ENCODE measurements at regions not wholly inside any gene's neighbourhood (a gene's known extent, or its start where the extent isn't known, plus 50 kb on each side); places are given as distances from the start of the nearest gene placed in this dataset.

DNA sequence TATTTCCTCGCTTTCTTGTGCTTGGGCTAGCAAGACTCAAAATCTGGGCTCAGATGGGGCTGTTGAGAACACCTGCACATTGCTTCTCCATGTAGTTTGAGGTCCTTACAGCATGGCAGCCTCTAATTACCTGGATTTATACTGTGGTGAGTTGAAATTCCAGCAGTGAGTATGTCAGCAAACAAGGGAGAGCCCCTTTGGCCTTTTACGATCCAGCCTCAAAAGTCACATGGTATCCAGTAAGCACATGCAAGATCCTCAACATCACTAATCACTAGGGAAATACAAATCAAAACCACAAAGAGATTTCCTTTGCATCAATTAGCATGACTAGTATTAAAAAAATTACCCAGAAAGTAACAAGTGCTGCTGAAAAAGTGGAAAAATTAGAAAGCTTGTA is 787.8 kb downstream of the NLGN4Y start:
- TF ChIP-seq, protein P1, sequence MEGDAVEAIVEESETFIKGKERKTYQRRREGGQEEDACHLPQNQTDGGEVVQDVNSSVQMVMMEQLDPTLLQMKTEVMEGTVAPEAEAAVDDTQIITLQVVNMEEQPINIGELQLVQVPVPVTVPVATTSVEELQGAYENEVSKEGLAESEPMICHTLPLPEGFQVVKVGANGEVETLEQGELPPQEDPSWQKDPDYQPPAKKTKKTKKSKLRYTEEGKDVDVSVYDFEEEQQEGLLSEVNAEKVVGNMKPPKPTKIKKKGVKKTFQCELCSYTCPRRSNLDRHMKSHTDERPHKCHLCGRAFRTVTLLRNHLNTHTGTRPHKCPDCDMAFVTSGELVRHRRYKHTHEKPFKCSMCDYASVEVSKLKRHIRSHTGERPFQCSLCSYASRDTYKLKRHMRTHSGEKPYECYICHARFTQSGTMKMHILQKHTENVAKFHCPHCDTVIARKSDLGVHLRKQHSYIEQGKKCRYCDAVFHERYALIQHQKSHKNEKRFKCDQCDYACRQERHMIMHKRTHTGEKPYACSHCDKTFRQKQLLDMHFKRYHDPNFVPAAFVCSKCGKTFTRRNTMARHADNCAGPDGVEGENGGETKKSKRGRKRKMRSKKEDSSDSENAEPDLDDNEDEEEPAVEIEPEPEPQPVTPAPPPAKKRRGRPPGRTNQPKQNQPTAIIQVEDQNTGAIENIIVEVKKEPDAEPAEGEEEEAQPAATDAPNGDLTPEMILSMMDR (IDR thresholded peaks at IDR 0.05), result no peak
- TF ChIP-seq RFX5 (IDR thresholded peaks at IDR 0.05) (no peak), SMC3 (IDR thresholded peaks at IDR 0.05) (no peak), HDAC2 (IDR thresholded peaks at IDR 0.05) (no peak), ELK1 (IDR thresholded peaks at IDR 0.05; ENCODE audit: low read depth, low read length) (no peak), MYC (IDR thresholded peaks at IDR 0.05; ENCODE audit: borderline replicate concordance, low read length) (no peak), SREBF2 (IDR thresholded peaks at IDR 0.05) (no peak), POLR2A (IDR thresholded peaks at IDR 0.05; ENCODE audit: low read length) (no peak), KDM1A (IDR thresholded peaks at IDR 0.05; ENCODE audit: low read depth) (no peak), ZFP36 (IDR thresholded peaks at IDR 0.05; ENCODE audit: borderline replicate concordance, partially characterized antibody) (no peak), NFE2L2 (conservative IDR thresholded peaks at IDR 0.05; ENCODE audit: low read length) (no peak)
- TF ChIP-seq, protein P2, sequence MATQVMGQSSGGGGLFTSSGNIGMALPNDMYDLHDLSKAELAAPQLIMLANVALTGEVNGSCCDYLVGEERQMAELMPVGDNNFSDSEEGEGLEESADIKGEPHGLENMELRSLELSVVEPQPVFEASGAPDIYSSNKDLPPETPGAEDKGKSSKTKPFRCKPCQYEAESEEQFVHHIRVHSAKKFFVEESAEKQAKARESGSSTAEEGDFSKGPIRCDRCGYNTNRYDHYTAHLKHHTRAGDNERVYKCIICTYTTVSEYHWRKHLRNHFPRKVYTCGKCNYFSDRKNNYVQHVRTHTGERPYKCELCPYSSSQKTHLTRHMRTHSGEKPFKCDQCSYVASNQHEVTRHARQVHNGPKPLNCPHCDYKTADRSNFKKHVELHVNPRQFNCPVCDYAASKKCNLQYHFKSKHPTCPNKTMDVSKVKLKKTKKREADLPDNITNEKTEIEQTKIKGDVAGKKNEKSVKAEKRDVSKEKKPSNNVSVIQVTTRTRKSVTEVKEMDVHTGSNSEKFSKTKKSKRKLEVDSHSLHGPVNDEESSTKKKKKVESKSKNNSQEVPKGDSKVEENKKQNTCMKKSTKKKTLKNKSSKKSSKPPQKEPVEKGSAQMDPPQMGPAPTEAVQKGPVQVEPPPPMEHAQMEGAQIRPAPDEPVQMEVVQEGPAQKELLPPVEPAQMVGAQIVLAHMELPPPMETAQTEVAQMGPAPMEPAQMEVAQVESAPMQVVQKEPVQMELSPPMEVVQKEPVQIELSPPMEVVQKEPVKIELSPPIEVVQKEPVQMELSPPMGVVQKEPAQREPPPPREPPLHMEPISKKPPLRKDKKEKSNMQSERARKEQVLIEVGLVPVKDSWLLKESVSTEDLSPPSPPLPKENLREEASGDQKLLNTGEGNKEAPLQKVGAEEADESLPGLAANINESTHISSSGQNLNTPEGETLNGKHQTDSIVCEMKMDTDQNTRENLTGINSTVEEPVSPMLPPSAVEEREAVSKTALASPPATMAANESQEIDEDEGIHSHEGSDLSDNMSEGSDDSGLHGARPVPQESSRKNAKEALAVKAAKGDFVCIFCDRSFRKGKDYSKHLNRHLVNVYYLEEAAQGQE (IDR thresholded peaks at IDR 0.05), result no peak

Data from A549 (cell line).